HEK293T (cell line): ENCODE measurements at regions not wholly inside any gene's neighbourhood (a gene's known extent, or its start where the extent isn't known, plus 50 kb on each side); places are given as distances from the start of the nearest gene placed in this dataset.

Experiments used
- BHLHE40 ChIP-seq: fragments of 450-650 bp; IDR thresholded peaks from 2 replicates; pipeline ENCODE4 v1.6.1; 2016; ENCODE audit warnings: mild to moderate bottlenecking, moderate library complexity, borderline replicate concordance
- CTBP1 ChIP-seq: fragments of 450-650 bp; IDR thresholded peaks from 2 replicates; pipeline ENCODE4 v1.6.1; 2016; ENCODE audit warnings: borderline replicate concordance
- ELF4 ChIP-seq: fragments of 450-650 bp; IDR thresholded peaks from 2 replicates; pipeline ENCODE4 v1.6.1; 2017; ENCODE audit warnings: antibody characterized with exemption
- FOXA1 ChIP-seq: fragments of 450-650 bp; IDR thresholded peaks from 2 replicates; pipeline ENCODE4 v1.6.1; 2016; ENCODE audit warnings: mild to moderate bottlenecking
- FOXK2 ChIP-seq: fragments of 450-650 bp; IDR thresholded peaks from 2 replicates; pipeline ENCODE4 v1.6.1; 2016; ENCODE audit warnings: mild to moderate bottlenecking
- FOXM1 ChIP-seq: fragments of 450-650 bp; IDR thresholded peaks from 2 replicates; pipeline ENCODE4 v1.6.1; 2017; ENCODE audit warnings: mild to moderate bottlenecking, borderline replicate concordance
- L3MBTL2 ChIP-seq: fragments of 450-650 bp; conservative IDR thresholded peaks from 2 replicates; pipeline ENCODE4 v1.6.1; 2016; ENCODE audit warnings: mild to moderate bottlenecking
- LEF1 ChIP-seq: fragments of 450-650 bp; IDR thresholded peaks from 2 replicates; pipeline ENCODE4 v1.6.1; 2017; ENCODE audit warnings: mild to moderate bottlenecking, borderline replicate concordance
- PKNOX1 ChIP-seq: fragments of 450-650 bp; IDR thresholded peaks from 2 replicates; pipeline ENCODE4 v1.6.1; 2016
- SP1 ChIP-seq: fragments of 450-650 bp; IDR thresholded peaks from 2 replicates; pipeline ENCODE4 v1.6.1; 2017
- TARDBP ChIP-seq: fragments of 450-650 bp; IDR thresholded peaks from 2 replicates; pipeline ENCODE4 v1.6.1; 2016

- TF ChIP-seq TARDBP (no peak), CTBP1 (no peak), ELF4 (no peak), BHLHE40 (no peak), PKNOX1 (no peak), FOXA1 (no peak), L3MBTL2 (no peak), FOXM1 (no peak), FOXK2 (no peak), SP1 (no peak), LEF1 (no peak)
Observed at GRCh38 chr17:27082775-27083154, 211.1 kb upstream of the WSB1 start.
